GM13977 (cell line): ENCODE measurements at regions not wholly inside any gene's neighbourhood (a gene's known extent, or its start where the extent isn't known, plus 50 kb on each side); places are given as distances from the start of the nearest gene placed in this dataset.

Experiments used
- DNase-seq: peaks from one replicate; pipeline ENCODE4 v3.0.0; 2012; ENCODE audit warnings: low spot score
- in situ Hi-C: fragments of 300-500 bp; cut with MboI; formaldehyde crosslinking; loops from one replicate; pipeline ENCODE4 v1.12.0; 2022; ENCODE audit warnings: low sequenced_read_pairs, low pct_unique_long_range_greater_than_20kb, mixed read lengths, inconsistent platforms; ENCODE audit not compliant: unreplicated experiment
- TF ChIP-seq, protein P1 (sequence below): IDR thresholded peaks from 2 replicates; pipeline ENCODE4 v1.5.1; 2012; ENCODE audit warnings: mild to moderate bottlenecking, control low read depth; ENCODE audit not compliant: insufficient read depth; ENCODE audit errors: extremely low read depth, missing control alignments

DNA sequence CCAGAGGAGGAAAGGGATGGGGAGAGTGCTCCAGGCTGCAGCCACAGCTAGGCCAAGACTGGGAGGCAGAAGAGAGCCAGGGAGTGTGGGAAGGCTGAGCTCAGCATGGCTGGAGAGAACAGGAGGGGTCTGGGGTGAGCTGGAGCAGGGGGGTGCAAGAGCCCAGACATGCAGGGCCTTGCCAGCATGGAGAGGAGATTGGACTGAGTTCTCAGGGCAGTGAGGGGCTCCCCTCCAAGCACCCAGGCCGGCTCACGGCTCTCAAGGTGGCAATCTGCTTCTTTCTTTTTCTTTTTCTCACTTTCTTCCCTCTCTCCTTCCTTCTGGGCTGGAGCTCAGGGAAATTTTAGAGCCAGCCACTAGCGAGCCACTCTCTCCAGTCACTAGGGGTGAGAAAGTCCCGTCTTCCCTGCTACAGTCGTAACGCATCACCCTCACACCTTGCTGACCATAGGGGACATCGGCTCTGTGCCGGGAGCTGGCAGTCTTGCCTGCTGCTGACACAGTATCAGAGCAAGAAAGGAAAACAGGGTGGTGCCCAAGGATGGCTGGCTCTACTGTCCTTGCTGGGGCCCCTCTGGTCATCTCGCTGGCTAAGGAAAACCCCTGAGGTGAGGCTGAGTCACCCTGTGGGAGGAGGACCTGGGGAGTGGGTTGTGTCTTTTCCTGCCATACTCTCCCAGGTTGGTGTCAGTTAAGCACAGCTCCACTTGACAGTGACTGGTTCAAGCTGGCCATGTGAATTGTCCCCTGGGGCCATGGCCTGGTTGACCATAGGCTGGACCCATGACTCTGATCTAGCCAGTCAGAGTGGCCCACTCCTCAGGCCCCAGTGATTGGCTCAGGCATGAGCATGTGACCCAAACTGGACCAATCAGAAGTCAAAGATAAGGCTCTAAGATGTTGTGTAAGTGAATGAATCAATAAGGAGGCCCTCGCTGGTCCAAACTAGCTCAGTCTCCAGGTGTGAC, 135.1 kb upstream of the PMEPA1 start:
- in situ Hi-C loops, result no loop called here
- DNase-seq, result no peak
- TF ChIP-seq, protein P1, sequence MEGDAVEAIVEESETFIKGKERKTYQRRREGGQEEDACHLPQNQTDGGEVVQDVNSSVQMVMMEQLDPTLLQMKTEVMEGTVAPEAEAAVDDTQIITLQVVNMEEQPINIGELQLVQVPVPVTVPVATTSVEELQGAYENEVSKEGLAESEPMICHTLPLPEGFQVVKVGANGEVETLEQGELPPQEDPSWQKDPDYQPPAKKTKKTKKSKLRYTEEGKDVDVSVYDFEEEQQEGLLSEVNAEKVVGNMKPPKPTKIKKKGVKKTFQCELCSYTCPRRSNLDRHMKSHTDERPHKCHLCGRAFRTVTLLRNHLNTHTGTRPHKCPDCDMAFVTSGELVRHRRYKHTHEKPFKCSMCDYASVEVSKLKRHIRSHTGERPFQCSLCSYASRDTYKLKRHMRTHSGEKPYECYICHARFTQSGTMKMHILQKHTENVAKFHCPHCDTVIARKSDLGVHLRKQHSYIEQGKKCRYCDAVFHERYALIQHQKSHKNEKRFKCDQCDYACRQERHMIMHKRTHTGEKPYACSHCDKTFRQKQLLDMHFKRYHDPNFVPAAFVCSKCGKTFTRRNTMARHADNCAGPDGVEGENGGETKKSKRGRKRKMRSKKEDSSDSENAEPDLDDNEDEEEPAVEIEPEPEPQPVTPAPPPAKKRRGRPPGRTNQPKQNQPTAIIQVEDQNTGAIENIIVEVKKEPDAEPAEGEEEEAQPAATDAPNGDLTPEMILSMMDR, result no peak

DNA sequence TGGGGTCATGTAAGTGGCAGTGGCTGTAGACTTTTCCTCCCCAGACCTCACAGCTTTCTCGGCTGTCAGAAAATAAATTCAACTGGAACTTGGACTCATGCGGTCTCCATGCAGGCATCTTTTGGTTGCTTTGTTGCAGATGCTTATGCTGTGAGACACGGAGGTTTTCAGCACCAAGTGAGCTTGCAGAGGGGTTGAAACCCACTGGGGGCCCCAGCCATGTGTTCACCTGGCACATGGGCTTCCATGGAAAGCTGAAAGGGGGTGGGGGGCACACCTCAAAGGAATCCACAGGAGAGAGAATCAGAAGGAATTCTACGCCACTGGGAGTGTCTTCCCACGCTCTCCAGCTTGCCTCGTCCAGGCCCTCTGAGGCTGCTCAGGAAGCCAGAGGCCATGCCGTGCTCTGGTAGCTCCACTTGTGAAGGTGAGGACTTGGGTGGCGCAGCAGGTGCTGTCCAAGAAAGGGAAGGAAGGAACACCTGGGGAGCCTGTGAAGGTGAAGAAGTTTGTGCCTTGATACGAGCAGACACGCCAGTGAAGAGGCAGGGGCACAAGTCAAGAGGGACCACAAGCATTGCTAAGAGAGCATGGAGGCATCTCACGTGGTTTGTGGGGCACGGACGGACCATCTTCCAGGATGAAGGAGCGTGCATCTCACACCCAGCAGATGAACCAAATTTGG, 134.3 kb upstream of the PMEPA1 start:
- in situ Hi-C loops, result no loop called here
- TF ChIP-seq, protein P1, result no peak
- DNase-seq, result no peak

DNA sequence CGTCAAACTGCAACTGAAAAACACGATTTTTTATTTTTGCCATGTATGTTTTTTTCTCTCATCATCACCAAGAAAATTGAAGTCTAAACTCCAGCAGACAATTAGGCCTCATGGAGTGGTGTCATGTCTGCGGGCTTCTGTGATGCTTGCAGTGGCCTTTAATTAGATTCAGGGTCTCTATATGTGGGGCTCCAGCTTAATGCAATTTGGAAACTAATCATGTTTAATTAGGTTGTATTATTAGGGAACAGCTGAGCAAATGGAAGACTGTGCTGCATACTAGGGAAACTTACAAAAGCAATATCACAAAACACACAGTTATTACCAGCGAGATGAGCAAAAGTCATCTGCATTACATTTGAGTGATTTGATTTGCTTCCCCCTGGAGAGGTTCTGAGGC, 132.9 kb upstream of the PMEPA1 start:
- DNase-seq, result no peak
- TF ChIP-seq, protein P1, result no peak
- in situ Hi-C loops, result no loop called here

DNA sequence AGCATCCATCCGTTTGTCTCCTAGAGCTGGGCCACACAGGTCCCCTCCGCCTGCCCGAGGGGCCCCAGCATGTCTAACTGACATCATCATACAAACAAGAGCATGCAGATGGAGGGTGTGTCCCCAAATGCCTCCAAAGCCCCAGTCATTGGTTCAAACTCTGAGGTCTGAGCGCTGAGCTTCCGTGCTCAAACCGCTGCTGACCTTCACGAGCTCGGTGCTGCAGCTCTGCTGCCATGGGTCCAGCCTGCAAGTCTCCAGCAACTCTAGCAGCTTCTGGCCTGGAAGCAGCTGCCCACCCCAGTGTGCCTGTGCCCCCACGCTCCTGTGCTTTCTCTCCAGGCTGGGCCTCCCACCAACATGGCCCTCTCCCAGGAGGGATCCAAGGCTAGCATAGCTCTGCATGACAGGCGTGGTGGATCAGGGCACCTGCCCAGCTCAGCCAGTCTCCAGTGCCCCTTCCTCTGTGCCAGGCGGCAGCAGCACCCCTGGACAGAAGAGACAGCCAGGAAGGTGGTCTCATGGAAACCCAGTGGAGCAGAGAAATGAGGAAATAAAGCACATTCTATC, 131.6 kb upstream of the PMEPA1 start:
- in situ Hi-C loops, result no loop called here
- no peak for DNase-seq
- TF ChIP-seq, protein P1, result no peak

DNA sequence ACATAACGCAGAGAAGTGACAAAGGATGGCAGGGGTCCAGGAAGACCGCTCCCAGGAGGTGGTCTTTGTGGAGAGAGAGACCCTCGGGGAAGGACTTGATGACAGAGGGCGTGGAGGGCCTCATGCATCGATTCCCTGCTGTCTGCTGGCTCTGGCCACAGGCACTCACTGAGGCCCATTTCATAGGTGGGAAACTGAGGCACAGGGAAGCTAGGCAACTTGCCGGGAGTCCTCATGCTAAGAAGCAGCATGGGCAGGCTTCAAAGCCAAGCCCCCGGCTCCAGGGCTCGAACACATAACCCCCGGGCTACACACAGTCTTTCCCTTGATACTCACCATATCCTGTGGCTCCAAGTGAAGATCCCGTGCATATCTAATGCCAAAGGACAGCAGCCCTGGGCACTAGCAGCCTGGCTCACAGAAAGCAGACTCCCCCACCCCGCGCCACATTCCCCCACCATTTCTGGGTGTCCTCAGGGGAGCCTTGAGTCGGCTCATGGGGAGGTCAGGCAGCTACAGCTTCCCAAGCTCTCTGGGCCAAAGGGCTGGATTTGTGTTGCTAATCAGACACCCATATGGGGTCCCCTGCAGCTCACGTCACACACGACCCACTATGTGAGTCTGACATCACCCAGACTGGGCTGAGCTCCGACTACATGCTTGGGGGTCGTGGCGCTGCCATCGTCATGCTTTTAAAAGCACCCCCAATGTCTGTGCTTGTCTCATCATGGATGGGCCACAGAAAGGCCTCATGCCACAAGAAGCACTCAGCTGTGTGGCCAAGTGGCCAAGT, 130.9 kb upstream of the PMEPA1 start:
- TF ChIP-seq, protein P1, result no peak
- in situ Hi-C loops, result no loop called here
- DNase-seq, result no peak

DNA sequence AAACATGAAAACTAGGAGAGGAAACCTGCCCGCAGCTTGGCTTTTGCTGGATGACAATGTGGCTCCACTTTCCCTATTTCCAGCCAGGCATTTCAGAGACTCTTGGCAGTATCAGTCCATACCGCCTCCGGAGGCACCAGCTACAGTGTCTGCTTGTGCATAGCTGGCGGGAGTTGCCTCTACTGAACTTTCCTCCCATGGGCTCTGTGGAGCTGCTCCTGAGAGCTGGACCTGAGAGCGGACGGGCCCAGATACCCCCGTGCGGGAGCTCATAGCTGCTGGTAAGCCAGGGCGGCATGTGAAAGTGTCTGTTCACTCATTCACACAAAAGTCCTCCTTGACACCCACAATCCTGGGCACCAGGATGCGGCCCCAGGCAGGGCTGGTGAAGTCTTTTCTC, 130.3 kb upstream of the PMEPA1 start:
- TF ChIP-seq, protein P1, result no peak
- no peak for DNase-seq
- in situ Hi-C loops, result no loop called here
